ENCODE measurements at regions not wholly inside any gene's neighbourhood (a gene's known extent, or its start where the extent isn't known, plus 50 kb on each side); places are given as distances from the start of the nearest gene placed in this dataset.
"Not testable (repeated sequence)": the region's sequence is repeated elsewhere in the genome, so short reads cannot be mapped to it uniquely, and the experiment has no call there.

DNA sequence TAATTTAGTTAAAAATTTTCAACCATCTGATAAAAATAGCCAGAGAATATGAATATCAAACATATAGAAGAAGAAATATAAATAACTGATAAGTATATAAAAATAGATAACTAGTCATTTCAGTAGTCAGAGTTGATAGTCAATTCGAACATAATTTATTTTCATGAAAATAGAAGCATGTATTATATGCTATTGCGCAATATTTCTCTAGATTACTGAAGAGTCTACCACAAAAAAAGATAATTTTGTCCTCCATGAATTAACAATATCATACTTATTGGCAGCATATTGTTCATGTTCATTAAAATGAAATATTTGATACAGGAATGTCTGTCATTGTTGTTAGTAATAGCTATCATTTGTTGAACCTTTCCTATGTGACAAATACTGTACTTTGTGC, 376.2 kb upstream of the TOM1L1 start:
- no peak for DNase-seq

DNA sequence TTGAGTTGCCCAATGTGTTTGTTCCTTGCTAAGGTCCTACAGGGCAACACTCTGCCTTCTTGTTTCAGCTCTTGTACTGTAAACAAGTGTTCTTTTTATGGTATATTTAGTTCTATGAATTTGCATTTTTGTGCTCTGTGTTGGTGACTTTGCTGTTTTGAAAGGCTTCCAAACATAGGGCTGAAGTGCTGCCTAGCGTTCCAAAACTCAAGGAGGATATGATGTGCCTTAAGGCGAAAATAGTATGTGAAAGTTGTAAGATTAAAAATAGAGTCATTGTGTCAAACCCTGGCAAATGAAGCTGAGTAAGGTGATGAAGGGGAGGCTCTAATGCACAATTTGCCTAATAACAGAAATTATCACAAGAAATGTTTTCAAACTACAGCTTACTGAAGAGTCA, 372.7 kb upstream of the TOM1L1 start:
- DNase-seq: no peak

DNA sequence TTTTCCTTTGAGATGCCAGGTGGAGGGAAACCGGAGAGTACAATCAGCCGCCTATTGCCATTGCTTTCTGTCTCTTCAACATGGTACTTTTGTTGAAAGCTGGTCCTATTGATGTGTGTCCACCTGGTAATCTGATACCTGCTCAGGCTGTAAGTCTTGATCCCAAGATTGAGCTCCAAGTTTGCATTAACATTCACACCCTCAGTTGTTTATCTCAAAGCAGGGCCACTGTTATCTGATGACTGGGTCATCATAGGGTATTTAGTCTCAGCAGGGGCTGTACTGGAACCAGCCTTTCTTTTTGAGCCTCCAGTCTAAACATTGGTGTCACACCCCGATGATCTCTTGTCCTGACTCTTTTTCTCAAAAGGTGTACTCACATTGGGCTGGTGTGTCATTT, 370.3 kb upstream of the TOM1L1 start:
- DNase-seq: no peak

DNA sequence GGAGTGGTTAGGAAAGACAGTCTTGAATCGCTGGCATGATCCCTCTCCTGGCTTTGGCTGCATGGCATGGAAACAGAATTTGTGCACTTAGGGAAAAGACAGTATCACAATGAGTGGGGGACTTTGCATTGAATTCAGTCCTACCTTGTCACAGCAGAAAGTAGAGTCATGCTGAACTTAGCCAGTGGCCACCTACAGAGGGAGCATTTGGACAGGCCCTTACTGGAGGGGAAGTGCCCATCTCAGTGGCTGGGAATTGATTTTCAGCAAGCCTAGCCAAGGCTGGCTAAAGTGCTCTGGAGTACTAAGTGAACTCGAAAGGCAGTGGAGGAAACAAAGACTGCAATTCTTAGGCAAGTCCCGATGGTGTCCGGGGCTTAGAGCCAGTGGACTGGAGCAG, 364.3 kb upstream of the TOM1L1 start:
- no peak for DNase-seq

DNA sequence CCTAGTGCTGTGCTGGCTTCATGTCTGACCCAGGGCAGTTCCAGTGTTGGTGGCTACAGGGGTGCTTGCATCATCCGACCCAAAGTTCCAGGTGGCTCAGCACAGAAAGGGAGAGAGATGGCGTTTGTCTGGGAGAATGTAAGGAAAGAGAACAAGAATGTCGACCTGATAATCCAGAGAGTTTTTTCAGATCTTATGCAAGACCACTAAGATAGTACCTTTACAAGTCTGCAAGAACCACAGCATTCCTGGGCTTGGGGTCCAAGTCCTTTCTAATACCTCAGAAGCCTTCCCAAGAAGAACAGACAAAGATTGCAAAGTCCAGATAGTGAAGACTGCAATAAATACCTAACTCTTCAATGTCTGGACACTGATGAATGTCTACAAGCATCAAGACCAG, 363.0 kb upstream of the TOM1L1 start:
- no peak for DNase-seq

DNA sequence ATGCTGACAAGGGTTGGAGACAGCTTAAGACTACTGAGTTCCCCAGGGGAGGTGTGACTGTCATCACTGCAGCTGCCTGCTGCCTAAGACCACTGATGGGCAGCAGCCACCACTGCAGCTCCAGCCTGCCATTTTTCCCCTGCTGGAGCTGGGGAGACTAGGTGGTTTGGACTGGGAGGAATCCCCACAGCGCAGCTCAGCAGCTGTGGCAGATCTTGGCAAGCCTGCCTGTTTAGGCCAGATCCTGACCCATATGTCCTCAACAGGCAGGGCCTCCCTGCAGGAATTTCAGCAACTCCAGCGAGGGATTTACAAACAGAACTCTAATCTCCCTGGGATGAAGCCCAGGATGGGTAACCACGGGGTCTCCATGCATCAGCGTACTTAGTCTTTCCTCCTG, 356.4 kb upstream of the TOM1L1 start:
- DNase-seq: no peak

DNA sequence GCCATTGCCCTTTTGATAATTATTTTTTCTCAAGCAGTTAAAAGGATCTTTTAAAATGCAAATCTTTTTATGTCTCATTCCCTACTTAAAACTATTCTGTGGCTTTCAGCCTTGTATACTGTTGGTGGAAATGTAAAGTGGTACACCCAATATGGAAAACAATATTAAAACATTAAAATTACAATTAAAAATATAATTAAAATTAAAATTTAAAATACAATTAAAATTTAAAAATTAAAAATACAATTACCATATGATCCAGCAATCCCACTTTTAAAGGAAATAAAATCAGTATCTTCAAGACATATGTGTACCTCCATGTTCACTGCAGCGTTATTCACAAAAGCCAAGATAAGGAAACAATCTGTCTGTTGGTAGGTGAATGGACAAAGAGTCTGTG, 340.8 kb upstream of the TOM1L1 start:
- DNase-seq: no peak

DNA sequence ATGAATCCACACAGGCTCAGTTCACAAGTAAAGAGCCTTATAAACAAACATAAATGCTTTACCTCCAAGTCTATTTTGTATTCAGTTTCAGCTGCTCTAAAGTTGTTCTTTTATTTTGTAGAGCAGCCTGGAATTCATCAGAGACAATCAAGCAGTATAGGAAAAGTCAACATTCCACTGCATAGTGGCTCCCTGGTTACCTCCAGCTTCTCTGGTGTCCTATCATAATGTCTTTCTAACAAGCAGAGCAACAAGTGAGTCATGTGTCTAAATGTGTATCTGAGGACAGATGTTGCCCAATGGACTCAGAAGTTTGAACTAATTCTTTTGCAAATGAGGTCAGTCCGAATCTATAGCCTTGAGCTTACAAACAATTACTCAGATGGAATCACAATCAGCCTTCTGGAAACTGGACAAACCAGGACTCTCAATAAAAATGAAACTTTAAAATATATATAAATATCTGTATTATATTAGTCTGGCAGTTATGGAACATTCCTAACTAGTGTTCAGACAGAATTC, 292.0 kb upstream of the TOM1L1 start:
- no peak for DNase-seq

DNA sequence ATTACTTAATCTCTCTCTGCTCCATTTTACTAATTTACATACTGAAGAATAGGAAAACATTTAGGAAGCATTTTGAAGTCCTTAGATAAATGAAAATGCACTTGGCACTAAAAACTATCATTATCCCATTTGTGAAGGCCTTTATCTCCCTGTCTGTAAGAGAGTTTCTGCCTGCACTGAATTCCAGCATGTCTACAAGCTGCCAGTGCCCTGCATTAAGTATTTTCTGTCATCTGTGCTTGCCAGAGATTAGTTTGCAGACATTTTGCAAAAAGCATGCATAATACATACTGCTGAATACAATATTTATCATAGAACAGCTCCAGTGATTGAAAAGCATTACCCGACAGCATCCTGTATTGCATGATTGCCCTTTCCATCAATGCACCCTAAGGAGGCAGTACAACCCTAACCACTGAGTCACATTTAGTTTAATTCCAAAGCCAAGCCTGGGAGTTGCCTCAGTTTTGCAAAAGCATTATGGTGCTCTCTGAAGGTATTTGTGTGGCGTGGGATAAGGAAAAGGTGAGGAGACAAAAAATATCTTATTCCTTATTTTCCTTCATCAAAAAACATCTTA, 280.2 kb upstream of the TOM1L1 start:
- no peak for DNase-seq

DNA sequence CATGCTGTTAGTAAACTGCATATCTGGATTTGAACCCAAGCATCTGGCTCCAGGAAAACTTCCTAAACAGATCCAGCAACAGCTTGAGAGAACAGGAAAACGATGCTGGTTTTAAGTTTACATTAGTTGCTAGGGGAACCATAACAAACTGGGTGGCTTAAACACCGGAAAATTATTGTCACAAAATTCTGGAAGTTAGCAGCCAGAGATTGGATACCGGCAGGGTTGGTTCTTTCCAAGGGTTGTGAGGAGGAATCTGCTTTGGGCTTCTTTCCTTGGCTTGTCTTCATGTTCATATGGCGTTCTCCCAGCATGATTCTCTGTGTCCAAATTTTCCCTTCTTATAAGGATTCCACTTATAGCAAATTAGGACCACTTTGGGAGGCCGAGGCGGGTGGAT, 276.9 kb upstream of the TOM1L1 start:
- no peak for DNase-seq

DNA sequence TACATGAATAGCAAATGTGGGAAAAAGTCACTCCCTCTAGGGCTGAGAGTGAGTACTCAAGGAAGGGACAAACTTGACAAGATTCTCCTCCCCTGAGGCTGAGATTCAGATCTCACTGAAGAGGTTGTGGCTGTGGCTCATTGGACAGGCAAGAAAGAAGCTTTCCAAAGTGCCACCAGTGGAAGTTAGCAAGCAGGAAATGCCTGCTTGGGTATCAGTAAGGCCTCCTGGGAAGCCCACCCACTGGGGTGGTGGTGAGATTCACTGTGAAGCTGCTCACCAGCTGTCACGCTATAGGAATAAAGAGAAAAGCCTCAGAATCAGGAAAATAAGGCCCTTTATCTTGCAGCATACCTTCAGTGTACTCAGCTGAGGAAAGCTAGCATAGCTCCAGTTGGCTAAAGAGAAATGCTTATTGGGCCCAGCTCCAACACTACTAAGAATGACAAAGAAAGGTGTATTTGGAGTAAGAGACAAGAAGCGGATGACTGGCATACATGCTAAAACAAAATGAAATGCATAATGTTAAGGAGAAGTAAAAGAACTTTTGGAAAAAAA, 274.4 kb upstream of the TOM1L1 start:
- DNase-seq: no peak

DNA sequence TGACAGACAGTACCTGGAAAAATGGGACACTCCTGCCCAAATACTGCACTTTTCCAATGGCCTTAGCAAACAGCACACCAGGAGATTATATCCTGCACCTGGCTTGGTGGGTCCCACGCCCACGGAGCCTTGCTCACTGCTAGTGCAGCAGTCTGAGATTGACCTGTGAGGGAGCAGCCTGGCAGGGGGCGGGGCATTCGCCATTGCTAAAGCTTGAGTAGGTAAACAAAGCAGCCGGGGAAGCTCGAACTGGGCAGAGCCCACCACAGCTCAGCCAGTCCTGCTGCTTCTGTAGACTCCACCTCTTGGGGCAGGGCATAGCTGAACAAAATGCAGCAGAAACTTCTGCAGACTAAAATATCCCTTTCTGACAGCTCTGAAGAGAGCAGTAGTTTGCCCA, 261.2 kb upstream of the TOM1L1 start:
- not testable (repeated sequence) for DNase-seq

DNA sequence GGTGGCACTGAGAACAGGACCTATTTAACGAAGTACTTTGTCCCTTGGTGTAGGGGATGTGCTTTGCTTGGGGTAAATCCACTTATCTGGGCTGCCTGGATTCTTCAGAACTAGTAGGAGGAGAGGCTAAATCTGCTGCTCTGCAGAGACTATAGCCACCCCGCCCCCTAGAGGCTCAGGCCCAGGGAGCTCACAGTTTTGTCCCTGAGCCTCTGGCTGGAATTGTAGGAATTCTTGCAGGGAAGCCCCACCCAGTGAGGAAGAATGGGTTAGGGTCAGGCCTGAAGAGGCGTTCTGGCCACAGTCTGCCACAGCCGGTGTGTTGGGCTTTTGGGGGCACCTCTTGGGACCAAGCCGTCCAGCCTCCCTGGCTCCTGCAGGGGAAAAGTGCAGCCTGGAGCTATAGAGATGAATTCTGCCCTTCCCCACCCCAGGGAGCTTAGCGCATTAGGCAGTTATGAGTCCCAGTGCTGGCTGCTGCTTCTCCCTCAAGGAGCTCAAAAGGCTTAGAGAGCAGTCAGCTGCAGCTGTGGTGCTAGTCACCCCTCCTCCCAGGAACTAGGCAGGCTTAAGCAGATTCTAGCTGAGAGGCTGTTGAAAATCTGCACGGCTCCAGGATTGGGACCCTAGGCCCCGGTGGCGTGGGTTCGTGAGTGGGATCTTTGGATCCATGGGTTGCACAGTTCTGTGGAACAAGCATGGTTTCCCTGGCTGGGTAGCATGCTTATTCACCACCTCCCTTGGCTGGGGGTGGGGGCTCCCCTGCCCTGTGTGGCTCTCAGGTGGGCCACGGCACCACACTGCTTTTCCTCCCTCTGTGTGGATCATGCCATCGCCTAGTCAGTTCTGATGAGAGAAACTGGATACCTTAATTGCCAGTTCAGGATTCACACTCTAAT, 237.4 kb upstream of the TOM1L1 start:
- no peak for DNase-seq

DNA sequence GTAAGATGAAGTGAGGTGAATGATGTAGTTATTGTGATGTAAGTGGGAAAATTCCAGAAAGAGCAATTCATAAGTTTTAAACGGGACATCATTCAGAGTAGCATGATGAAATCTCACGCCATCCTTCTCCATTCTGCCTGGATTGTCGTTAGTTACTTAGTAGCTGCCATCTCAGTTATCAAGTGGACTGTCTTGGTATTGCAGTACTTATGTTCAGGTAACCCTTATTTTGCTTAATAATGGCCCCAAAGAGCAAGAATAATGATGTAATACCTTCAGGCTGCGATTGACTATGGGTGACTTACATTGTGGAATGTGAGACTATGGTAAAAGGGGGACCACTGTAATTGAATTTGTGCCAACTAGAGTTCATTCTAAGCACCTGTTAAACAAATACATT, 234.1 kb upstream of the TOM1L1 start:
- no peak for DNase-seq

DNA sequence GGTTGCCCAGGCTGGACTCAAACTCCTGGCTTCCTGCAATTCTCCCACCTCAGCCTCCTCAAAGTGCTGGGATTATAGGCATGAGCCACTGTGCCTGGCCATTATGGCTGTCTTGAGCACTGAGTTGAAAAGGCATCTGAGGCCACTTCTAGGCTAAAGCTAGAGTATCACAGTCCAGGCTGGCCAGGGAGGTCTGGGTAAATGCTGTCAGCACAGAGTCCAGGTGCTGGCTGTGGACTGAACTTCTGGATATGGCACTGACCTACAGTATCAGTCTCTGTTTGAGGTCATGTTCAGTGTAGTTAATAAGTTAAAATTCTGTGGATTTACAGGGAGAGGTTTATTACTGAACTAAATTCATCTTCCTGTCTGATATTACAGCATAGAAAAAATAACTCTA, 222.5 kb upstream of the TOM1L1 start:
- no peak for DNase-seq

DNA sequence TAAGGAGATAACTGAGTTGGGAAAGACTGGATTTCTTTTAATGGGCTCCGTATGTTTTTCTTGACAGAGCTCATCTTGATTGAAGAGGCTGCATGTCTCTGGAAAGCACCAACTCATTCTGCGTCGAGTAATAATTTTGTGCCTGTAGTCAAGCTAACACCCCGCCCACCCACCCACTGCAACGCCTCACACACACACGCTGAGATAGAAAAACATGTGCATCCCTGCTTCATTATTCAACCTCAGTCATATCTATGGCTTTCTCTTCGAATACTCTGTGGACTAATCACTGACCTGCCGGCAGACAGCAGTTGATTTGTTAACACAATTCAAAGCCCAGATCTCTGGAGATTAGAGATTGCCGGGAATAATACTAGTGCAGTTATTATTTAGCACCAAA, 220.2 kb upstream of the TOM1L1 start:
- no peak for DNase-seq

DNA sequence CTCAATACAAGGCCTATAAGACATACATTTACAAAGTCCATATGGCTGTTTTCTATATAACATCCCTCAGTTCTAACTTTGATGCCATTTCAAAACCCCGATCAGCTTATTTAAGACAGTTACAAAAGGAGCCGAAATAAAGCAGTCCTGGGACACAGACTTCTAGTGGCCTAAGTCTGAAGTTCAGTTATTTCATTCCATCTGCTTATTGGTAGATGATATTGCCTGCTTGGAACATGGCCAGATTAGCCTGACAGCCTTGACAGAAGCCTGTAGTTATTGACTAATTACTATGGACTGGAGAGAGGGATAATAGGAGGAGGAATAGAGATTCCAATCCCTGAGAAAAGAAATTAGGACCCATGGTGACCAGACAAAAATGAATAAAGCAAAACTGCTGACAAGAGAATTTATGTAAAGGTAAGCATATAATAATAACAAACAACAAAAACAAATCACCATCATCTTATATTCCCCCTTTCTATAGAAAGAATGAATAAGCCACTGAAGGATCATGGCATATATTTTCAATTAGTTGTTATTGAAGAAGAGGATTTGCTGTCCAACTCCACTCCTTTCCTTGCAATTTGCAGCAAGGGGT, 206.3 kb upstream of the TOM1L1 start:
- DNase-seq: no peak

DNA sequence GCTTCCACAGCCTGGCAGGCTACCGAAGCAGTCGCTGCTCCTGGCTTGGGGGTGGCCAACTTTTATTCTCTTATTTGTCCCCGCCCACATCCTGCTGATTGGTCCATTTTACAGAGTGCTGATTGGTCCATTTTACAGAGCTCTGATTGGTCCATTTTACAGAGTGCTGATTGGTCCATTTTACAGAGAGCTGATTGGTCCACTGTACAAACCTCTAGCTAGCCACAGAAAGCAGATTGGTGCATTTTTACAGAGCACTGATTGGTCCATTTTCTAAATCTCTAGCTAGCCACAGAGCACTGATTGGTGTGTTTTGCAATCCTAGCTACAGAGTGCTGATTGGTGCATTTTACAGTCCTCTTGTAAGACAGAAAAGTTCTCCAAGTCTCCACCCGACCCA, 187.9 kb upstream of the TOM1L1 start:
- DNase-seq: not testable (repeated sequence)

DNA sequence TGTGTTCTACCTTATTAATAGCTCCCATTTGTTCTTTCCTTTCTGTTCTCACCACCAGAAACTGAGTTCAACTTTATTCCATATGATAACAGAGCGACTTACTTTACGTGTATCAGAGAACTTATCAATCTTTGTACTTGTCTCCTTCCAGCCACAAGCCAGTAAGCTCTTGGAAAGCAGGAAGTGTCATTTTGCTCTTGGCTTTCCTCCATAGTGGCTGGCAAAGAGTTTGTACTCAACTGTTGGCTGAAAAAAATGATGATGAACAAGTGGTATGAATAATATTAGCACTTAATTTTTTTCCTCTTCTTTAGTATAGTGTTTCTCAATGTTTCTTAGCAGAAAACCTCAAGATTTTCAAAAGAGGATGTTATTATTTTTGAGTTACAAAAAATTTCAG, 182.4 kb upstream of the TOM1L1 start:
- no peak for DNase-seq

DNA sequence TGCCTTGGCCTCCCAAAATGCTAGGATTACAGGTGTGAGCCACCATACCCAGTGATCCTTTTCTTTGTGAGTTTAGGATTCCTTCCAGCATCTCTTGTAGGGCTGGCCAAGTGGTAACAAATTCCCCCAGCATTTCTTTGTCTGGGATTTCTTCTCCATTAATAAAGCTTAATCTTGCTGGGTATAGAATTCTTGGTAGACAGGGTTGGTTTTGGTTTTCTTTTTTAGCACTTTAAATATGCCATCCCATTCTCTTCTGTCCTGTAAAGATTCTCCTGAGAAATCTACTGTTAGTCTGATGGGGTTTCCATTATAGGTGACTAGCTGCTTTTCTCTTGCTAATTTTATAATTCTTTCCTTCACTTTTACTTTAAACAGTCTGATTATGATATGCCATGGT, 173.0 kb upstream of the TOM1L1 start:
- DNase-seq: no peak

DNA sequence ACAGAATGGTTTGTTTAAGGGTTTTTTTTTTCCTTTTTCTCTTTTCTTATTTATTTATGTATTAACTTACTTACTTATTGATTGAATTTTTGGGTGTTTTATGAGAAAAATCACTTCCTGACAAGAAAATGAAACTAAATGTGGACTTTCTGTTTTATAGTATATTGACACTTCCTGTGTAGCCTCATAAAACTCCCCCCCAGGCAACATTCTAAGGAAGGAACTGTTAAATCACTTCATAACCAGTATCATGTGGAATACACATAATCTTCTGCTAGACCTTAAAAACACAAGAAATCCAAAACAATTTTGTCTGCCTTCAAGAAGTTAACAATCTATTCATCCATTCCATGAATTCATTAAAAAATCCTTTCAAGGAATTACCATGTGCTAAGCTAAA, 164.1 kb upstream of the TOM1L1 start:
- DNase-seq: no peak

DNA sequence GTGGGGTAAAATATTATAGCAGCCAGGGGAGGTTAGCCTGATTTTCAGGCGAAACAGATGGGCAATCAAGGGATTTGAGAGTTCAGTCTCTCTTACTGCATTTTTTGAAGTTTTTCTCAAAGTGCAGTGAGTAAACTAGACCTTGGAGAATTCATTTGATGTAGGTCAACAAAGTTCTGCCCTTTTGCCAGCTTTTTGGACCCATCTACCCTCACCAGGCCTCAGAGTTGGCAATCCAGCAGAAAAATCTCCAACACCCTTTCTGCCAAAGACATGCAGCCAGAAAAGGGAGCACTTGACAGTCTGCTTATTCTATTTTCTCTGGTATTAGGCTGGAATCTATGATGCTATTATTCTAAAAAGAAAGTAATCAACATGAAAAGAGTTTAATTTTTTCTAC, 162.2 kb upstream of the TOM1L1 start:
- DNase-seq: no peak

DNA sequence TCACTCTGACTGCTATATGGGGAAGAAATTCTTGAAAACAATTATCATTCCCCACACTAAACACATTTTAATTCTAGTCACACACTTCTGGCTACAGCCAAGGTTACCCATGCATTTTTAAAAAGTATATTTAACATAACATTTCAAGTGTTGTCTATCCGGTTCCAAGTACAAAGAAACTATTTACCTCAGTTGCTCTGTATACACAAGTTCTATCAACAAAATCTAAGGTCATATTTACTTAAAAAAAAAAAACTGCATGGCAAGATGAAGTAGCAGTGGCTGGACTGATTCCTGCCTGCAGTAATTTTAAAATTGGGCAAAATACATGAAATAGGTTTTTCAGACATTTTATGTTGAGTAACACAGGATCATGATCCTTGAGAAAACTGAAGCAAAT, 155.9 kb upstream of the TOM1L1 start:
- DNase-seq: no peak

DNA sequence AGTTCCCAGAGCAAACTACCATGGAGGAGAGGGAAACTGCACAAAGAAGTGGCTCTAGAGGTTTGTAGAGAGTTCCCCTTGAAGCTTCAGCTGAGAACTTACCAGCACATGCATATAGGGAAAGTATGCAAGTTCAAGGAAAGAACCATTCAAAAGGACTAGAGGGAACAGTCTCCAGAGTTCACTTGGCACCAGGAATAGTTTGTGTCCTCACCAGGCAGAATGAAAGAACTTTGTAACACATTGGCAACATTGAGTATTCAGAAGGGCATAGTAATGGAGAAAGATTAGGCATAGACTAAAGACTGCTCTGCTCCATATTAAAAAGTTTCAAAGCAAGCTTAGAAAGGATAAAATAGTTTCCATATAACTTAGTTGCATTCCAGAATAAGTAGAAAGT, 155.4 kb upstream of the TOM1L1 start:
- DNase-seq: no peak

Data from SW 1271 (cell line).